ENCODE measurements at regions not wholly inside any gene's neighbourhood (a gene's known extent, or its start where the extent isn't known, plus 50 kb on each side); places are given as distances from the start of the nearest gene placed in this dataset.

- no peak for TF ChIP-seq CTCF (IDR thresholded peaks at IDR 0.05 in 8 of 11, conservative IDR thresholded peaks at IDR 0.05 in 3 of 11)
- TF ChIP-seq POLR2A (IDR thresholded peaks at IDR 0.05) = no peak
- TF ChIP-seq POLR2AphosphoS5 (IDR thresholded peaks at IDR 0.05) = no peak
Measured at GRCh38 chr12:93223440-93224426, 154.0 kb upstream of the NUDT4 start.

Measured in spleen (tissue), 7 donors.